SK-N-SH treated with all-trans-retinoic acid at 6 μM for 48 hours (cell line): ENCODE measurements at regions not wholly inside any gene's neighbourhood (a gene's known extent, or its start where the extent isn't known, plus 50 kb on each side); places are given as distances from the start of the nearest gene placed in this dataset.

Source experiments
- ATAC-seq: fragments of 200-7000 bp; cut with Tn5 transposase; 3 replicates; pipeline ENCODE4 v1.9.1; 2020; ENCODE audit warnings: mild to moderate bottlenecking, moderate library complexity
- ARNTL ChIP-seq: fragments of 450-650 bp; formaldehyde crosslinking; IDR thresholded peaks from 2 replicates; pipeline ENCODE4 v1.5.0; 2020; ENCODE audit warnings: low read depth, mild to moderate bottlenecking, moderate library complexity, borderline replicate concordance
- BACH2 ChIP-seq: fragments of 250-450 bp; sonication (Bioruptor Pico); IDR thresholded peaks from 2 replicates; pipeline ENCODE4 v1.9.0; 2021; ENCODE audit warnings: mild to moderate bottlenecking, borderline replicate concordance
- CREB5 ChIP-seq: fragments of 250-450 bp; sonication (Bioruptor Pico); IDR thresholded peaks from 2 replicates; pipeline ENCODE4 v1.5.1; 2020; ENCODE audit warnings: low read depth, mild to moderate bottlenecking, moderate library complexity
- CSDC2 ChIP-seq: fragments of 250-450 bp; sonication (Bioruptor Pico); IDR thresholded peaks from 2 replicates; pipeline ENCODE4 v1.5.0; 2020; ENCODE audit warnings: mild to moderate bottlenecking, moderate library complexity
- CSRNP3 ChIP-seq: fragments of 250-450 bp; sonication (Bioruptor Pico); IDR thresholded peaks from 2 replicates; pipeline ENCODE4 v1.5.1; 2021; ENCODE audit warnings: mild to moderate bottlenecking, moderate library complexity
- ESRRG ChIP-seq: fragments of 250-450 bp; sonication (Bioruptor Pico); IDR thresholded peaks from 2 replicates; pipeline ENCODE4 v1.6.1; 2021; ENCODE audit warnings: mild to moderate bottlenecking
- GLIS3 ChIP-seq: fragments of 250-450 bp; sonication (Bioruptor Pico); IDR thresholded peaks from 2 replicates; pipeline ENCODE4 v1.5.0; 2020; ENCODE audit warnings: mild to moderate bottlenecking, moderate library complexity
- ISL1 ChIP-seq: fragments of 250-450 bp; sonication (Bioruptor Pico); IDR thresholded peaks from 2 replicates; pipeline ENCODE4 v2.1.2; 2022; ENCODE audit warnings: mild to moderate bottlenecking, moderate library complexity
- OSR1 ChIP-seq: fragments of 250-450 bp; sonication (Bioruptor Pico); IDR thresholded peaks from 2 replicates; pipeline ENCODE4 v1.8.0; 2022; ENCODE audit warnings: moderate library complexity, mild to moderate bottlenecking, inconsistent platforms
- RARB ChIP-seq: fragments of 250-450 bp; sonication (Bioruptor Pico); IDR thresholded peaks from 2 replicates; pipeline ENCODE4 v1.8.0; 2021; ENCODE audit warnings: mild to moderate bottlenecking, moderate library complexity
- SNAI2 ChIP-seq: fragments of 250-450 bp; sonication (Bioruptor Pico); IDR thresholded peaks from 2 replicates; pipeline ENCODE4 v1.5.0; 2020; ENCODE audit warnings: mild to moderate bottlenecking, moderate library complexity
- TCF4 ChIP-seq: fragments of 250-450 bp; sonication (Bioruptor Pico); IDR thresholded peaks from 2 replicates; pipeline ENCODE4 v1.8.0; 2021; ENCODE audit warnings: mild to moderate bottlenecking, moderate library complexity, borderline replicate concordance
- TOX ChIP-seq: fragments of 250-450 bp; sonication (Bioruptor Pico); IDR thresholded peaks from 2 replicates; pipeline ENCODE4 v1.8.0; 2021; ENCODE audit warnings: mild to moderate bottlenecking, moderate library complexity, borderline replicate concordance
- TSHZ2 ChIP-seq: fragments of 250-450 bp; sonication (Bioruptor Pico); IDR thresholded peaks from 2 replicates; pipeline ENCODE4 v1.5.0; 2020; ENCODE audit warnings: mild to moderate bottlenecking, moderate library complexity
- ZC3H10 ChIP-seq: fragments of 250-450 bp; sonication (Bioruptor Pico); IDR thresholded peaks from 2 replicates; pipeline ENCODE4 v1.5.1; 2021; ENCODE audit warnings: mild to moderate bottlenecking, moderate library complexity
- ZFP30 ChIP-seq: fragments of 450-650 bp; formaldehyde crosslinking; IDR thresholded peaks from 2 replicates; pipeline ENCODE4 v1.5.0; 2022; ENCODE audit warnings: mild to moderate bottlenecking, moderate library complexity
- ZNF565 ChIP-seq: fragments of 450-650 bp; formaldehyde crosslinking; conservative IDR thresholded peaks from 2 replicates; pipeline ENCODE4 v1.5.0; 2020; ENCODE audit warnings: low read depth, mild to moderate bottlenecking, moderate library complexity
- ZNF70 ChIP-seq: fragments of 450-650 bp; formaldehyde crosslinking; IDR thresholded peaks from 2 replicates; pipeline ENCODE4 v1.5.0; 2020; ENCODE audit warnings: mild to moderate bottlenecking, moderate library complexity
- ZNF8 ChIP-seq: fragments of 450-650 bp; formaldehyde crosslinking; IDR thresholded peaks from 2 replicates; pipeline ENCODE4 v1.5.0; 2020; ENCODE audit warnings: mild to moderate bottlenecking, moderate library complexity
- TF ChIP-seq, protein P1 (sequence below): fragments of 250-450 bp; sonication (Bioruptor Pico); IDR thresholded peaks from 2 replicates; pipeline ENCODE4 v1.8.0; 2021; ENCODE audit warnings: low read depth, mild to moderate bottlenecking, moderate library complexity, borderline replicate concordance
- TF ChIP-seq, protein P2 (sequence below): fragments of 250-450 bp; sonication (Bioruptor Pico); IDR thresholded peaks from 2 replicates; pipeline ENCODE4 v1.8.0; 2020; ENCODE audit warnings: mild to moderate bottlenecking, moderate library complexity, borderline replicate concordance

- TF ChIP-seq CSDC2 = no peak
- no peak for TF ChIP-seq ZNF70 (CRISPR knock-in tag)
- TF ChIP-seq, protein P1, sequence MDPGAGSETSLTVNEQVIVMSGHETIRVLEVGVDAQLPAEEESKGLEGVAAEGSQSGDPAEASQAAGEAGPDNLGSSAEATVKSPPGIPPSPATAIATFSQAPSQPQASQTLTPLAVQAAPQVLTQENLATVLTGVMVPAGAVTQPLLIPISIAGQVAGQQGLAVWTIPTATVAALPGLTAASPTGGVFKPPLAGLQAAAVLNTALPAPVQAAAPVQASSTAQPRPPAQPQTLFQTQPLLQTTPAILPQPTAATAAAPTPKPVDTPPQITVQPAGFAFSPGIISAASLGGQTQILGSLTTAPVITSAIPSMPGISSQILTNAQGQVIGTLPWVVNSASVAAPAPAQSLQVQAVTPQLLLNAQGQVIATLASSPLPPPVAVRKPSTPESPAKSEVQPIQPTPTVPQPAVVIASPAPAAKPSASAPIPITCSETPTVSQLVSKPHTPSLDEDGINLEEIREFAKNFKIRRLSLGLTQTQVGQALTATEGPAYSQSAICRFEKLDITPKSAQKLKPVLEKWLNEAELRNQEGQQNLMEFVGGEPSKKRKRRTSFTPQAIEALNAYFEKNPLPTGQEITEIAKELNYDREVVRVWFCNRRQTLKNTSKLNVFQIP (CRISPR knock-in tag) = no peak
- TF ChIP-seq TCF4 = no peak
- TF ChIP-seq RARB (CRISPR knock-in tag) = no peak
- no peak for TF ChIP-seq ZC3H10 (CRISPR knock-in tag)
- no peak for TF ChIP-seq CREB5
- no peak for TF ChIP-seq BACH2 (CRISPR knock-in tag)
- no peak for TF ChIP-seq TSHZ2 (CRISPR knock-in tag)
- TF ChIP-seq ISL1 (CRISPR knock-in tag) = no peak
- no peak for TF ChIP-seq CSRNP3
- TF ChIP-seq OSR1 = no peak
- TF ChIP-seq TOX (CRISPR knock-in tag) = no peak
- no peak for TF ChIP-seq ZFP30 (CRISPR knock-in tag)
- no peak for TF ChIP-seq ESRRG (CRISPR knock-in tag)
- ATAC-seq = no peak
Observed at GRCh38 chr12:85367936-85368335, 87.9 kb downstream of the ALX1 start.

DNA sequence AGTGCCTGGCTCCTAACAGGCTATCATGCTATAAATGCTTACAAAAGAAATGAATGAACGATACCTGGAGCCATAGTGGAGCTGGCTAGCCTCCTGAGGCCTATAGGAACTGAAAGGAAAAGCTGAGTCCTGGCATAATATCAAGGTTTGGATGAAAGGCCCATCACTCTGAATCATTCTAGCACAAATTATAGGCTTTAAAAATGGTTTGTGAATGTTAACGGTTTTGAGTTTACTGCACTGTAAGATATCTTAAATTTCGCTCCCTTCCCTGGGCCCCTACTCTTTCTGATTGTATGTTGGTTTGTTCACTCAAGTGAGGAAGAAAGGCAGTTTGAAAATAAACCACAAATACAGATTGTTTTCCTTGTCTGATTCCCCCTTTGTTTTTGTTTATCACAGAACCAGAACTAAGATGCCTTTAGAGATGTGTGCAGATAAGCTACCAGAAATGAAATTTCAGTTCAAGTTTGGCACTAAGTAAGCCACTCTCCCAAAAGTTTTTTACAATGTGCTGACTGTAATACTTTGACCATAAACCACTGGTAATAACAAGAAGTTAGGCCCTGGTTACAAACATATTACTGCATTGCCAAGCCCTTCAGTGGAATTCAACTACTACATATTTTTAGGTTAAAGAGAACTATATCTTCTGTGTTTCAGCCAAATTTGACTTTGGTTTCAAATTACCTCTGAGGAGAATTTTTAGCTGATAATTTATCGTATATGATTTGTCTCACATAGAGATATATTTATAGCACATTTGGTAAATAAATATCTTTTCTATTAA, 89.5 kb downstream of the ALX1 start:
- TF ChIP-seq GLIS3 (no peak), ISL1 (CRISPR knock-in tag) (no peak), SNAI2 (CRISPR knock-in tag) (no peak), ZFP30 (CRISPR knock-in tag) (no peak), CSDC2 (no peak), CREB5 (no peak), TCF4 (no peak), ZNF565 (CRISPR knock-in tag) (no peak), RARB (CRISPR knock-in tag) (no peak), ZNF70 (CRISPR knock-in tag) (no peak), ESRRG (CRISPR knock-in tag) (no peak), ARNTL (no peak), ZNF8 (CRISPR knock-in tag) (no peak)
- TF ChIP-seq, protein P2, sequence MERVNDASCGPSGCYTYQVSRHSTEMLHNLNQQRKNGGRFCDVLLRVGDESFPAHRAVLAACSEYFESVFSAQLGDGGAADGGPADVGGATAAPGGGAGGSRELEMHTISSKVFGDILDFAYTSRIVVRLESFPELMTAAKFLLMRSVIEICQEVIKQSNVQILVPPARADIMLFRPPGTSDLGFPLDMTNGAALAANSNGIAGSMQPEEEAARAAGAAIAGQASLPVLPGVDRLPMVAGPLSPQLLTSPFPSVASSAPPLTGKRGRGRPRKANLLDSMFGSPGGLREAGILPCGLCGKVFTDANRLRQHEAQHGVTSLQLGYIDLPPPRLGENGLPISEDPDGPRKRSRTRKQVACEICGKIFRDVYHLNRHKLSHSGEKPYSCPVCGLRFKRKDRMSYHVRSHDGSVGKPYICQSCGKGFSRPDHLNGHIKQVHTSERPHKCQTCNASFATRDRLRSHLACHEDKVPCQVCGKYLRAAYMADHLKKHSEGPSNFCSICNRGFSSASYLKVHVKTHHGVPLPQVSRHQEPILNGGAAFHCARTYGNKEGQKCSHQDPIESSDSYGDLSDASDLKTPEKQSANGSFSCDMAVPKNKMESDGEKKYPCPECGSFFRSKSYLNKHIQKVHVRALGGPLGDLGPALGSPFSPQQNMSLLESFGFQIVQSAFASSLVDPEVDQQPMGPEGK (CRISPR knock-in tag) = no peak
- ATAC-seq = peak; percentile 21; the same call in 1 of the 3 replicates
